ENCODE measurements at regions not wholly inside any gene's neighbourhood (a gene's known extent, or its start where the extent isn't known, plus 50 kb on each side); places are given as distances from the start of the nearest gene placed in this dataset.
"Not testable (repeated sequence)": the region's sequence is repeated elsewhere in the genome, so short reads cannot be mapped to it uniquely, and the experiment has no call there.

DNA sequence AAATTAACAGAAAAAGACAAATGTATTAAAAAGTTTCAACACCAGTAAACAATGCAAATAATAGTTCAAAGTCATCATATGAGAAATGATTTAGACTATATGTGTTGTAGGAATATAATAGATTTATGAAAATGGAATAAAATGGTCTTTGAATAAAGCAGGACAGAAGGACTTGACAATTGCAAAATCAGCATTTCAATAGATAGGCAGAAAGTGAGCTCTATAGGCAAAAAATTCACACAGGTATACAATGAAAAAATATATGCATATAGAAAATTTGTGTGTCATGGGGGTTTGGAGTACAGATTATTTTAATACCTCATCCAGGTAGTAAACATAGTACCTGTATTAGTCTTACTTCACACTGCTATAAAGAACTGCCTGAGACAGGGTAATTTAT is 571.1 kb upstream of the EYS start:
- no peak overlapping the region for H3K27ac Mint-ChIP-seq (ENCODE audit: unreplicated experiment)
- no peaks in the 10 kb centered on the region for H3K36me3 Mint-ChIP-seq (ENCODE audit: insufficient read depth, unreplicated experiment)
- no peaks in the 10 kb centered on the region for H3K4me1 Mint-ChIP-seq (ENCODE audit: low read depth, unreplicated experiment)
- no peak overlapping the region for H3K4me3 Mint-ChIP-seq (ENCODE audit: low read depth, unreplicated experiment)
- intact Hi-C loops (cut with micrococcal nuclease; ENCODE audit: unreplicated experiment), result no loop called here
- no peaks in the 10 kb centered on the region for H3K27me3 Mint-ChIP-seq (ENCODE audit: unreplicated experiment)
- no peak for DNase-seq
- TF ChIP-seq, protein P1, sequence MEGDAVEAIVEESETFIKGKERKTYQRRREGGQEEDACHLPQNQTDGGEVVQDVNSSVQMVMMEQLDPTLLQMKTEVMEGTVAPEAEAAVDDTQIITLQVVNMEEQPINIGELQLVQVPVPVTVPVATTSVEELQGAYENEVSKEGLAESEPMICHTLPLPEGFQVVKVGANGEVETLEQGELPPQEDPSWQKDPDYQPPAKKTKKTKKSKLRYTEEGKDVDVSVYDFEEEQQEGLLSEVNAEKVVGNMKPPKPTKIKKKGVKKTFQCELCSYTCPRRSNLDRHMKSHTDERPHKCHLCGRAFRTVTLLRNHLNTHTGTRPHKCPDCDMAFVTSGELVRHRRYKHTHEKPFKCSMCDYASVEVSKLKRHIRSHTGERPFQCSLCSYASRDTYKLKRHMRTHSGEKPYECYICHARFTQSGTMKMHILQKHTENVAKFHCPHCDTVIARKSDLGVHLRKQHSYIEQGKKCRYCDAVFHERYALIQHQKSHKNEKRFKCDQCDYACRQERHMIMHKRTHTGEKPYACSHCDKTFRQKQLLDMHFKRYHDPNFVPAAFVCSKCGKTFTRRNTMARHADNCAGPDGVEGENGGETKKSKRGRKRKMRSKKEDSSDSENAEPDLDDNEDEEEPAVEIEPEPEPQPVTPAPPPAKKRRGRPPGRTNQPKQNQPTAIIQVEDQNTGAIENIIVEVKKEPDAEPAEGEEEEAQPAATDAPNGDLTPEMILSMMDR (IDR thresholded peaks at IDR 0.05; ENCODE audit: unreplicated experiment), result no peak
- peaks cover 12% of the 10 kb centered on the region for H3K9me3 Mint-ChIP-seq (ENCODE audit: low read depth, unreplicated experiment)
- CTCF ChIA-PET, result no interaction called here
- BruUV-seq (replicated peaks), result no TSS peak

DNA sequence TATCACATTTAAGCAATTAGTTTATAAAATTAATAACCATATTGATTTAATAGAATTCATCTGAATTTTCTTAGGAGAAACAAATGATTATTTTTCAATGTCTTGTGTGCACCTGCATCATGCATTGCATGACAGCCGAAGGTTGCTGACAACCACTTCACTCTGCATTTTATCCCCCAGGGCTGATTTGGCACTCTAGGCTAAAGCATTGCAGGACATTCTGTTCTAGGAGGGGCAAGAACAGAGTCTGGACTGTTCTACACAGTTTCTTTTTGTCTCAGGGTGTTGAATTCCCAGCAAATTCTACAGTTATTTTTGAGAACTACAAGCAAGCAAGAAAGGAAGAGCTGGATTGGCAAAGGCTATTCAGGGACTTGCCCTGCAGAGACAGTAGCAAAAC is 570.4 kb upstream of the EYS start:
- Mint-ChIP-seq H3K4me1 (ENCODE audit: low read depth, unreplicated experiment) (no peaks in the 10 kb centered on the region), H3K4me3 (ENCODE audit: low read depth, unreplicated experiment) (no peak overlapping the region), H3K36me3 (ENCODE audit: insufficient read depth, unreplicated experiment) (no peaks in the 10 kb centered on the region), H3K27me3 (ENCODE audit: unreplicated experiment) (no peaks in the 10 kb centered on the region), H3K9me3 (ENCODE audit: low read depth, unreplicated experiment) (peaks cover 14% of the 10 kb centered on the region), H3K27ac (ENCODE audit: unreplicated experiment) (no peak overlapping the region)
- CTCF ChIA-PET, result no interaction called here
- TF ChIP-seq, protein P1 (IDR thresholded peaks at IDR 0.05; ENCODE audit: unreplicated experiment), result no peak
- intact Hi-C loops (cut with micrococcal nuclease; ENCODE audit: unreplicated experiment), result no loop called here
- DNase-seq, result no peak
- no TSS peak for BruUV-seq (replicated peaks)

DNA sequence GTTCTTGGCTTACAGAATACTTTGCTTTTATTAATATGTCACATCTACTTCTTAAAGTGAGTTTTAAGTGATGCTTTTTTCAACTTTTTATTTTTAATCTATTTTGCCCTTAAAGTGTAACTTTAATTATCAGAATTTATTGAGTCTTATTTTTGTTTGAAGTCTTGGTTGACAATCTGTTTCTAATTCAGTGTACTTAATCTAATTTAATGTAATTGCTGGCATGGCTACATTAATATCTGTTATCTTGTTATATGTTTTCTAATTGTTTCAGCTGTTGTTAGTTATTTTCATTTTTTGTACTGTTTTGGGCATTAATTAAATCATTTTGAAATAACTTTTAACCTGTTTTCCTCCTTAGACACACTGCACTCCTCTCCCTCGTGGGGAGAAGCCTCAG is 558.7 kb upstream of the EYS start:
- H3K4me1 Mint-ChIP-seq (ENCODE audit: low read depth, unreplicated experiment), result no peaks in the 10 kb centered on the region
- TF ChIP-seq, protein P1 (IDR thresholded peaks at IDR 0.05; ENCODE audit: unreplicated experiment), result no peak
- H3K27me3 Mint-ChIP-seq (ENCODE audit: unreplicated experiment), result no peaks in the 10 kb centered on the region
- H3K4me3 Mint-ChIP-seq (ENCODE audit: low read depth, unreplicated experiment), result no peak overlapping the region
- no TSS peak for BruUV-seq (replicated peaks)
- CTCF ChIA-PET, result no interaction called here
- H3K9me3 Mint-ChIP-seq (ENCODE audit: low read depth, unreplicated experiment), result peaks cover 12% of the 10 kb centered on the region
- intact Hi-C loops (cut with micrococcal nuclease; ENCODE audit: unreplicated experiment), result no loop called here
- no peak for DNase-seq
- no peaks in the 10 kb centered on the region for H3K36me3 Mint-ChIP-seq (ENCODE audit: insufficient read depth, unreplicated experiment)
- no peak overlapping the region for H3K27ac Mint-ChIP-seq (ENCODE audit: unreplicated experiment)

DNA sequence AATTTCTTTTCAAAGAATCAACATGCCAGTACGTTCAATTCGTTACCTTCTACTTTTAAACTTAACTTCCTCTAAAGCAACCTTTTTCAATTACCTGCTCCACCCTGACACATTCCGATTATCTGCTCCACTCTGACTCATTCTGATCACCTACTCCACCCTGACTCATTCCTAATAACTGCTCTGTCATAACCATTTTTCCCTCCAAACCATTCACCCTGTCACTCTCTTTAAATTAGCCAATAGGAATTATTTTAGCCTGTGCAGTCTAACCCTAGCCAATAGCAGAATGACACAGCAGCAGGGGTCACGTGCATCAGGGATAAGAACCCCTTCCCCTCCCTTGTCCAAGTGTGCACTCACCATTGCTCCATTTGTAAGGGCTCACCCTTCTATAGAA is 557.4 kb upstream of the EYS start:
- BruUV-seq (replicated peaks), result no TSS peak
- H3K9me3 Mint-ChIP-seq (ENCODE audit: low read depth, unreplicated experiment), result peaks cover 13% of the 10 kb centered on the region
- no peak overlapping the region for H3K4me3 Mint-ChIP-seq (ENCODE audit: low read depth, unreplicated experiment)
- CTCF ChIA-PET, result no interaction called here
- H3K36me3 Mint-ChIP-seq (ENCODE audit: insufficient read depth, unreplicated experiment), result no peaks in the 10 kb centered on the region
- intact Hi-C loops (cut with micrococcal nuclease; ENCODE audit: unreplicated experiment), result no loop called here
- DNase-seq, result no peak
- no peaks in the 10 kb centered on the region for H3K27me3 Mint-ChIP-seq (ENCODE audit: unreplicated experiment)
- no peak overlapping the region for H3K27ac Mint-ChIP-seq (ENCODE audit: unreplicated experiment)
- TF ChIP-seq, protein P1 (IDR thresholded peaks at IDR 0.05; ENCODE audit: unreplicated experiment), result no peak
- H3K4me1 Mint-ChIP-seq (ENCODE audit: low read depth, unreplicated experiment), result no peaks in the 10 kb centered on the region

DNA sequence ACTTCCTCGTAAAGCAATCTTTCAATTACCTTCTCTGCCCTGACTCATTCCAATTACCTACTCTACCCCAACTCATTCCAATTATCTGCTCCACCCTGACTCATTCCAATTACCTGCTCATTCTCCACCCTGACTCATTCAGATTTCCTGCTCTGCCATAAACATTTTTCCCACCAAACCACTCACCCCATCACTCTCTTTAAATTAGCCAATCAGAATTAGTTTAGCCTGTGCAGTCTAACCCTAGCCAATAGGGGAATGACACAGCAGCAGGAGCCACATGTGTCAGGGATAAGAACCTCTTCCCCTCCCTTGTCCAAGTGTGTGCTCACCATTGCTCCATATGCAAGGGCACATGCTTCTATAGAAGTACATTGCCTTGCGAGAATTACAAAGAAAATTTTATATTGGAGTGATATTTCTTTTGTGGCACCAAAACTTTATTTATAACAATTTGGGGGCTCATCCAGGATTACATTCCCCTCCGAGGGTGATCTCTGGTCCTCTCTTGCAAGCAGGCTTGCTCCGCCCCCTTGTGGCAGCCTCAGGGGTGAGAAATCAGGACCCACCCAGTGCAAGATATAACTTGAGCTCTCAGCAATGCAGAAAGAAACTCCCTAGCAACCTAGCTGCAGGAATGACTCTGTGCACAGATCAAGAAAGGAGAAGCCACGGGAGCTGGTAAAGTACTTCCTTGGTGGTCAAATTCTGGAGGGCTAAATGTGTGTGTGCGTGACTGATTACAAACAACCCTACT is 551.9 kb upstream of the EYS start:
- peaks cover 16% of the 10 kb centered on the region for H3K9me3 Mint-ChIP-seq (ENCODE audit: low read depth, unreplicated experiment)
- intact Hi-C loops (cut with micrococcal nuclease; ENCODE audit: unreplicated experiment); H3K4me3 Mint-ChIP-seq (ENCODE audit: low read depth, unreplicated experiment); BruUV-seq (replicated peaks); DNase-seq; H3K4me1 Mint-ChIP-seq (ENCODE audit: low read depth, unreplicated experiment); H3K27me3 Mint-ChIP-seq (ENCODE audit: unreplicated experiment); H3K27ac Mint-ChIP-seq (ENCODE audit: unreplicated experiment); CTCF ChIA-PET; H3K36me3 Mint-ChIP-seq (ENCODE audit: insufficient read depth, unreplicated experiment): not testable (repeated sequence)

All from Calu3 (cell line).